ENCODE measurements at regions not wholly inside any gene's neighbourhood (a gene's known extent, or its start where the extent isn't known, plus 50 kb on each side); places are given as distances from the start of the nearest gene placed in this dataset.

GRCh38 chr4:148986951-148987350 is 544.7 kb upstream of the NR3C2 start:
- no peak overlapping the region for H3K4me3 ChIP-seq (ENCODE audit: insufficient read depth, low read length)
- H3K27me3 ChIP-seq (ENCODE audit: insufficient read depth, low read length), result no peaks in the 10 kb centered on the region
- no peaks in the 10 kb centered on the region for H4K20me1 ChIP-seq (ENCODE audit: insufficient read depth, low read length)
- no peaks in the 10 kb centered on the region for H3K79me2 ChIP-seq (ENCODE audit: insufficient read depth, low read length)
- no peaks in the 10 kb centered on the region for H3K4me1 ChIP-seq (ENCODE audit: insufficient read depth, low read length)
- DNase-seq (ENCODE audit: insufficient read length, low spot score, missing footprints), result no peak
- TF ChIP-seq CTCF (IDR thresholded peaks at IDR 0.05; ENCODE audit: extremely low read depth, low read depth, low read length), result no peak
- no peaks in the 10 kb centered on the region for H3K36me3 ChIP-seq (ENCODE audit: insufficient read depth, low read length)
- H2AFZ ChIP-seq (ENCODE audit: low read length), result no peak overlapping the region
- H3K4me2 ChIP-seq (ENCODE audit: insufficient read depth, low read length), result no peak overlapping the region
- H3K9me3 ChIP-seq (ENCODE audit: low read depth, low read length), result no peaks in the 10 kb centered on the region
- H3K27ac ChIP-seq (ENCODE audit: low read depth, low read length), result no peak overlapping the region

- DNase-seq (ENCODE audit: insufficient read length, low spot score, missing footprints), result no peak
- Histone ChIP-seq H3K4me2 (ENCODE audit: insufficient read depth, low read length) (no peak overlapping the region), H3K36me3 (ENCODE audit: insufficient read depth, low read length) (no peaks in the 10 kb centered on the region), H3K9me3 (ENCODE audit: low read depth, low read length) (no peaks in the 10 kb centered on the region), H3K4me1 (ENCODE audit: insufficient read depth, low read length) (no peaks in the 10 kb centered on the region), H4K20me1 (ENCODE audit: insufficient read depth, low read length) (no peaks in the 10 kb centered on the region), H2AFZ (ENCODE audit: low read length) (no peak overlapping the region), H3K4me3 (ENCODE audit: insufficient read depth, low read length) (no peak overlapping the region), H3K27me3 (ENCODE audit: insufficient read depth, low read length) (no peaks in the 10 kb centered on the region), H3K79me2 (ENCODE audit: insufficient read depth, low read length) (no peaks in the 10 kb centered on the region), H3K27ac (ENCODE audit: low read depth, low read length) (no peak overlapping the region)
- no peak for TF ChIP-seq CTCF (IDR thresholded peaks at IDR 0.05; ENCODE audit: extremely low read depth, low read depth, low read length)
Measured at GRCh38 chr4:148984951-148985350, 542.7 kb upstream of the NR3C2 start.

GRCh38 chr4:148982200-148982599 is 540.0 kb upstream of the NR3C2 start:
- Histone ChIP-seq H3K4me1 (ENCODE audit: insufficient read depth, low read length) (no peaks in the 10 kb centered on the region), H3K36me3 (ENCODE audit: insufficient read depth, low read length) (no peaks in the 10 kb centered on the region), H4K20me1 (ENCODE audit: insufficient read depth, low read length) (no peaks in the 10 kb centered on the region), H3K9me3 (ENCODE audit: low read depth, low read length) (no peaks in the 10 kb centered on the region), H3K27ac (ENCODE audit: low read depth, low read length) (no peak overlapping the region), H2AFZ (ENCODE audit: low read length) (no peak overlapping the region), H3K27me3 (ENCODE audit: insufficient read depth, low read length) (no peaks in the 10 kb centered on the region), H3K4me3 (ENCODE audit: insufficient read depth, low read length) (no peak overlapping the region), H3K4me2 (ENCODE audit: insufficient read depth, low read length) (no peak overlapping the region), H3K79me2 (ENCODE audit: insufficient read depth, low read length) (no peaks in the 10 kb centered on the region)
- TF ChIP-seq CTCF (IDR thresholded peaks at IDR 0.05; ENCODE audit: extremely low read depth, low read depth, low read length), result no peak
- no peak for DNase-seq (ENCODE audit: insufficient read length, low spot score, missing footprints)

- H4K20me1 ChIP-seq (ENCODE audit: insufficient read depth, low read length), result no peaks in the 10 kb centered on the region
- H3K4me2 ChIP-seq (ENCODE audit: insufficient read depth, low read length), result no peak overlapping the region
- H3K4me1 ChIP-seq (ENCODE audit: insufficient read depth, low read length), result no peaks in the 10 kb centered on the region
- no peak overlapping the region for H2AFZ ChIP-seq (ENCODE audit: low read length)
- no peak for DNase-seq (ENCODE audit: insufficient read length, low spot score, missing footprints)
- no peak for TF ChIP-seq CTCF (IDR thresholded peaks at IDR 0.05; ENCODE audit: extremely low read depth, low read depth, low read length)
- H3K9me3 ChIP-seq (ENCODE audit: low read depth, low read length), result no peaks in the 10 kb centered on the region
- no peaks in the 10 kb centered on the region for H3K79me2 ChIP-seq (ENCODE audit: insufficient read depth, low read length)
- H3K27ac ChIP-seq (ENCODE audit: low read depth, low read length), result no peak overlapping the region
- no peaks in the 10 kb centered on the region for H3K27me3 ChIP-seq (ENCODE audit: insufficient read depth, low read length)
- H3K4me3 ChIP-seq (ENCODE audit: insufficient read depth, low read length), result no peak overlapping the region
- no peaks in the 10 kb centered on the region for H3K36me3 ChIP-seq (ENCODE audit: insufficient read depth, low read length)
Measured at GRCh38 chr4:148980782-148981480, 538.7 kb upstream of the NR3C2 start.
